Mesodermal cell (in vitro differentiated cells): ENCODE measurements at regions not wholly inside any gene's neighbourhood (a gene's known extent, or its start where the extent isn't known, plus 50 kb on each side); places are given as distances from the start of the nearest gene placed in this dataset.
"Not testable (repeated sequence)": the region's sequence is repeated elsewhere in the genome, so short reads cannot be mapped to it uniquely, and the experiment has no call there.

Source experiments
- H3K27ac ChIP-seq: 2 replicates; pipeline ENCODE4 v1.7.0; 2013; ENCODE audit warnings: mild to moderate bottlenecking, low read depth, low read length, moderate library complexity; ENCODE audit not compliant: severe bottlenecking
- H3K36me3 ChIP-seq: 2 replicates; pipeline ENCODE4 v1.7.1; 2013; ENCODE audit warnings: mild to moderate bottlenecking, low read length, moderate library complexity; ENCODE audit not compliant: control insufficient read depth, insufficient read depth
- H3K4me1 ChIP-seq: one replicate; pipeline ENCODE4 v1.7.1; 2013; ENCODE audit warnings: mild to moderate bottlenecking, low read length; ENCODE audit not compliant: insufficient read depth, control insufficient read depth, poor library complexity, severe bottlenecking
- H3K4me3 ChIP-seq: 2 replicates; pipeline ENCODE4 v1.7.0; 2013; ENCODE audit warnings: low read length, control low read depth, mild to moderate bottlenecking; ENCODE audit not compliant: insufficient read depth, poor library complexity, severe bottlenecking; ENCODE audit errors: extremely low read depth
- H3K9me3 ChIP-seq: 2 replicates; pipeline ENCODE4 v1.7.1; 2013; ENCODE audit warnings: mild to moderate bottlenecking, low read length, moderate library complexity; ENCODE audit not compliant: control insufficient read depth
- WGBS, 2 experiments: methylation state at CpG; one replicate each; pipeline ENCODE4 v1.1.5; 2013; ENCODE audit warnings: missing lambda C conversion rate in 2 of 2; ENCODE audit not compliant: insufficient coverage in 2 of 2; 5-methylcytosine and 5-hydroxymethylcytosine counted together

DNA sequence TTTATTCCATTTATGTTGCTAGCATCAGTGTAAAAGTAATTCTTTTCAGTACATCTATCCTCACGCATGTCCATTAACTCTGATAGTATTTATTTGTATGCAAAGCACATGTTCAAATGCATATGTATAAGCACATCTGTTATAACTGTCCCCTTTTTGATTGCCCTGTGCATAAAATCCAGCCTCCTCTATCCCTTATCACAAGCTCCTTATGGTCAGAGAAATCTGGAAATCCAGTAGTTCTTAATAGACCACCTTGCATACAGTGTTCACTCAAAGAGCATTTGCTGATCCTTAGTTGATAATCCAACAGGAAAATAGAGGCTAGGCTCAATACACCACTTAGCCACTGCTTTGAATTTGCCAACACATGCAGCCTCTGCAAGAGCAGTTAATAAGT lies 443.5 kb downstream of the AASDHPPT start:
- Histone ChIP-seq H3K27ac (no peak overlapping the region), H3K4me1 (no peaks in the 10 kb centered on the region), H3K4me3 (no peak overlapping the region), H3K9me3 (no peaks in the 10 kb centered on the region), H3K36me3 (no peaks in the 10 kb centered on the region)
- no CpG with 5 or more reads among the region's 1 CpG for WGBS, 2 experiments

DNA sequence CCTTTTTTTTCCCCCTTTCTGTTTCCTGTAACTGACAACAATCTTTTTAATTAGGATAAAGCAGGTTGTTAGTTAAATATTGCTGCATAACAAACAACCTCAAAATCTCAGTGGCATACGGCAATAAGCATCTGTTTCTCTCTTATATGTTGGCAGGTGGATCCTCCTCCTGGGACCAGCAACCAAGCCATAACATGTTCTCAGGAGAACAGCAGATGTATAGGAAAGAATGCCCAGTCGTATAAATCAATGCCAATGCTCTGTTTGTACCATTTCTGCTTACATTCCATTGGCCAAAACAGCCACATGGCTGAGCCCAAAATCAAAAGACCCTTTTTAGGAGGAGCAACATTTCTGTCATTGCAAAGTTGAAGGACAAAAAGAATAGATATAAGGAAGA lies 445.7 kb downstream of the AASDHPPT start:
- WGBS, 2 experiments, result 71 to 88% methylated on average over 1 of the region's 2 CpGs
- no peak overlapping the region for H3K4me3 ChIP-seq
- H3K27ac ChIP-seq, result no peak overlapping the region
- H3K36me3 ChIP-seq, result no peaks in the 10 kb centered on the region
- no peaks in the 10 kb centered on the region for H3K4me1 ChIP-seq
- no peaks in the 10 kb centered on the region for H3K9me3 ChIP-seq

DNA sequence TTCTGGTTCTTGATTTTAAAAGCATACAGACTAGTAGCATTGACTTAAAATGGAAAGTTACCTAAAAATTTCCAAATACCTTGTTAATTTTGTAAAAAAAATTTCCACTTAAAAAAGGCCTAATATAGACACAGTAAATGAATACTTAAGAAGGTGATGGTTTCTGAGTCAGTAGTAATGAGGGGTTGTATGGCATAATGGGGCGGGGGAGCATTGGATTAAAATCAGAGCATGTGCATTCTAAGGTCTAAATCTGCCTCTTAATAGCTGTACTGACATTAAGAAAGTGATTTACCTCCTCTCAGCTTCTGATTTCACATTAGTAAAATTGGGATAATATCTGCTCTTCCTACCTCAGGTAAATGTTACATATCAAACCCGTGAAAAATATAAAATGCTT lies 446.5 kb downstream of the AASDHPPT start:
- Histone ChIP-seq H3K36me3 (no peaks in the 10 kb centered on the region), H3K27ac (no peak overlapping the region), H3K4me3 (no peak overlapping the region), H3K4me1 (no peaks in the 10 kb centered on the region), H3K9me3 (no peaks in the 10 kb centered on the region)
- no CpG with 5 or more reads among the region's 2 CpGs for WGBS, 2 experiments

DNA sequence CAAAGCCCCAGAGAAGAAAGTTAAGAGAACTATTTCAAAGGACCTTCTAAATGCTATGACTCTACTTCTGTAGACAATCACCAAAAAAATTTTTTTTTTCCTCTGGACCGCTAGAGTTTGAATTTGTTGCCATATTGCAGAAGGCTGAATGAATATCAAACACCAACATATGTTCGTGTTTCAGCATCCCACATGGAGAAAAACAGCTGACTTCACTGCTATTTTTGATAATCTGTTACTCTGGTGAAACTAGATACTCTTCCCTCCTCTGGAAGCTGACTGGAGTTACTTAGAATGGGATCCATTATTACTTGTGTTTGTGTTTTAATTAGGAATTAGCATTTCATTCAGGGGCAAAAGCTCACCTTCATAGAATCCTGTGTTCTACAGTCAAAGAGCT lies 447.0 kb downstream of the AASDHPPT start:
- no peaks in the 10 kb centered on the region for H3K9me3 ChIP-seq
- H3K4me1 ChIP-seq, result no peaks in the 10 kb centered on the region
- H3K27ac ChIP-seq, result no peak overlapping the region
- WGBS, 2 experiments, result 100% methylated on average over 1 of the region's 2 CpGs; no CpG with 5 or more reads in 1 of the 2 experiments
- no peak overlapping the region for H3K4me3 ChIP-seq
- H3K36me3 ChIP-seq, result no peaks in the 10 kb centered on the region

DNA sequence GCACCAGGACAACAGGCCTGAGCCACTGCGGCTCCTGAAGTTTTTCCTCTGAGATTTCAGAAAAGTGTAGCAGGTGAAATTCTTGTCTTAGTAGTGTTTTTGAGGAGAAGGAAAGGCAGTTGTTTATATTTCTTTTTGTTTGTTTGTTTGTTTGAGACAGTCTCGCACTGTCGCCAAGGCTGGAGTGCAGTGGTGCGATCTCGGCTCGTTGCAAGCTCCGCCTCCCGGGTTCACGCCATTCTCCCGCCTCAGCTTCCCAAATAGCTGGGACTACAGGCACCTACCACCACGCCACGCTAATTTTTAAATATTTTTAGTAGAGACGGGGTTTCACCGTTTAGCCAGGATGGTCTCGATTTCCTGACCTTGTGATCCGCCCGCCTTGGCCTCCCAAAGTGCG lies 454.2 kb downstream of the AASDHPPT start:
- not testable (repeated sequence) for H3K4me3 ChIP-seq, H3K36me3 ChIP-seq, H3K9me3 ChIP-seq, H3K4me1 ChIP-seq, H3K27ac ChIP-seq
- 91 to 95% methylated on average over 17 to 18 of the region's 18 CpGs for WGBS, 2 experiments

DNA sequence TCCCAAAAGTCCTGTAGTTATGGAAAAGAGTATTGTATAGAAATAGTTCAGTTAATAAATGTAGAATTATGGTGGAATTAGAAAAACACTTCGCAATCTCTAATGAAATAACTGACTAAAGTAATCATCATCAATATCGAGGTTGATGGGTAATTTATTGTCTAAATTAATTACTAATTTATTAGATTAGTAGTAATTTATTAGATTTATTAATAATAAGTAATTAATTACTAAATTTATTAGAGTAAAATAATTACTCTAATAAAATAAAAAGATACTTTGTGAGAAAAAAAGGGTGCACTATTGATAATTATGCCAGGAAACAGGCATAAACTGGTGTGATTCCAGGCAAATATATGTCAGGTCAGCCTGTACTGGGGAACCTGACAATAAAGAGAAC lies 455.6 kb downstream of the AASDHPPT start:
- Histone ChIP-seq H3K4me1 (no peaks in the 10 kb centered on the region), H3K27ac (no peak overlapping the region), H3K36me3 (no peaks in the 10 kb centered on the region), H3K4me3 (no peak overlapping the region), H3K9me3 (no peaks in the 10 kb centered on the region)
- WGBS, 2 experiments, result no CpG with 5 or more reads among the region's 2 CpGs

DNA sequence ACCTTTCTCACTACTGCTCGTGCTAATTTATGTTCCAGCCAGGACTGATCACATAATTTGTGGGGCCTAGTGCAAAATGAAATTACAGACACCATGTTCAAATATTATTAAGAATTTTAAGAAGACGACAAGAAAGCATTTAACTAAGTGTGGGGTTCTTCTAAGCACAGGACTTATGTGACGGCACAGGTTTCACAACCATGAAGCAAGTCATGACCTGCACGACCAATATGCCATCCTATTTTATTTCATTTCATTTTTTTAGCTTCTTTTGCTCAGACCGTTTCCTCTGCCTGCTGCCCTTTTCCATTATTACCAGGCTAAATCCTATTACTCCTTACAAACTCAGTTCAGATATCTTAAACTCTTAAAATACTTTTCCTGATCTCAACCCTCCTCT lies 462.5 kb downstream of the AASDHPPT start:
- Histone ChIP-seq H3K27ac (no peak overlapping the region), H3K4me3 (no peak overlapping the region), H3K4me1 (no peaks in the 10 kb centered on the region), H3K36me3 (no peaks in the 10 kb centered on the region), H3K9me3 (no peaks in the 10 kb centered on the region)
- 93 to 97% methylated on average over 2 to 5 of the region's 5 CpGs for WGBS, 2 experiments

DNA sequence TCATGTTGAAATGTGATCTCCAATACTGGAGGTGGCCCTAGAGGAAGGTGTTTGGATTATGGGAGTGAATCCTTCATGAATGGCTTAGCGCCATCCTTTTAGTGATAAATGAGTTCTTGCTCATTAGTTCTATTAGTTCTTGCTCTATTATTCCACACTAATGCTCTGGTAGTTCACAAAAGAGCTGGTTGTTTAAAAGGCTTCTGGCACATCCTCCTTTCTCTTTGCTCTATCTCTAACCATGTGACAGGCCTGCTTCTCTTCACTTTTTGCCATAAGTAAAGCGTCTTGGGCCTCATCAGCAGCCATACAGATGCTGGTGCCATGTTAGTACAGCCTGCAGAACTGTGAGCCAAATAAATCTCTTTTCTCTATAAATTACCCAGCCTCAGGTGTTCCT lies 469.9 kb downstream of the GUCY1A2 start:
- Histone ChIP-seq H3K9me3 (peaks cover 5% of the 10 kb centered on the region), H3K36me3 (no peaks in the 10 kb centered on the region), H3K27ac (no peak overlapping the region), H3K4me1 (no peaks in the 10 kb centered on the region), H3K4me3 (no peak overlapping the region)
- 100% methylated on average over 1 of the region's 2 CpGs; no CpG with 5 or more reads in 1 of the 2 experiments for WGBS, 2 experiments

DNA sequence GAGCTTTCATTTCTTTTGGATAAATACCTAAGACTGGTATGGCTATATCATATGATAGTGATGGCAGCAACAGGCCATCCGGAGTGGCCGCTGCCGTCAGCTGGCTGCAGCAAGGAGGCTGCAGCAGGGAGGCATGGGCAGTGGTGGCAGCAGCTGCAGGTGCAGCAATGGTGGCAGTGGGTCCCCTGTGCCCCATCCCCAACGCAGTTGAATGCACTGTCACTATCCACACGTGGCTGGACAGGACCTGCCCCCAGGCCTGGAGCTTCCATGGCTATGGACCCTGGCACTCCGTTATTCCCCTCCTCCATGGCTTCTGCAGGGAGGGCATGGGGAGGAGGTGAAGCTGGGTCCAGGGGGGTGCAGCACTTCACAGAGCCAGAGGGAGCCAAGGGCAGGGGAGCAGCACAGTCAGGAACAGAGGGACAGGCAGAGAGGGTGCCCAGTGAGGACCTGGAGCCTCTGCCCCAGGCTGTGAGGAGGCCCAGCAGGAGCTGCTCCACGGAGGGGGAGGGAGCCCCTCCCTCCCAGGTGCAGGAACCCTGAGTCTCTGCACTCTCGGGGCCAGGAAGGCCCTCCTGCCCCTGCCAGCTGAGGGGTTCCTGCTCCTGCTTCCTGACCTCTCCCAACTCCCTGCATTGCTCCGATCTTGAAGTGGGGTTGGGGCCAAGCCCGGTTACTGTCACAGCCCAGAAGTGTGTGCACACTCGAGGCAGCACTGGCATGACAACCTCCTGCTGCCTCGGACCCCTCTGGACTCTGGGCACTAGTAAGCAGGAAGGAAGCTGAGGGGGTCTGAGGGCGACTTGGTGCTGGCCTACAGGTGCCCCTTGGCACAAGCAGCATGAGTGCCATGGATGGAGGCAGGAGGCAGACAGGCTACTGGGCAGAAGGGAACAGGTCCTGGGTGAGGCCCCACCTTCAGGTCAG lies 466.3 kb downstream of the GUCY1A2 start:
- H3K36me3 ChIP-seq, result no peaks in the 10 kb centered on the region
- WGBS, 2 experiments, result 90 to 93% methylated on average over 12 of the region's 13 CpGs

DNA sequence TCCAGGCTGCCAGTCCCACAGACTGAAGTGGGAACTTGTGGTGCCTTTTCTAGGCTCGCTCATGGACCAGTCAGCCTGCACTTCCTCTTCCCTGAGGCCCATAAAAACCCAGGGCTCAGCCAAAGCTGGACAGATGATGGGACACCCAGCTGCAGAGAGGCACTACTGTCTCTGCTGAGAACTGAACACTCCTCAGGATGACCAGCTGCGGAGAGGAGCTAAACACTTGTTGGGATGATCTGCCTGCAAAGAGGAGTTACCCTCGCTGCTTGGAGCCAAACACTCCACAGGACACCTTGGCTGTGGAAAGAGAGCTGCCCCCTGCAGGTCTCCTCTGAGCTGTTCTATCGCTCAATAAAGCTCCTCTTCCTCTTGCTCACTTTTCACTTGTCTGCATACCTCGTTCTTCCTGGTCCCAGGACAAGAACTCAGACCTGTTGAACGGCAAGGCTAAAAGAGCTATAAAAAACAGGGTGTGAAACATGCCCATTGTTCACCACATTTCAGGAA lies 465.5 kb downstream of the GUCY1A2 start:
- Histone ChIP-seq H3K4me3 (no peak overlapping the region), H3K27ac (no peak overlapping the region), H3K9me3 (peaks cover 9% of the 10 kb centered on the region), H3K36me3 (no peaks in the 10 kb centered on the region), H3K4me1 (no peaks in the 10 kb centered on the region)
- 87 to 93% methylated on average over 4 to 5 of the region's 6 CpGs for WGBS, 2 experiments

More for the DNA sequence above, 466.3 kb downstream of the GUCY1A2 start:
- no peak overlapping the region for H3K27ac ChIP-seq
- no peak overlapping the region for H3K4me3 ChIP-seq
- peaks cover 9% of the 10 kb centered on the region for H3K9me3 ChIP-seq
- no peaks in the 10 kb centered on the region for H3K4me1 ChIP-seq

DNA sequence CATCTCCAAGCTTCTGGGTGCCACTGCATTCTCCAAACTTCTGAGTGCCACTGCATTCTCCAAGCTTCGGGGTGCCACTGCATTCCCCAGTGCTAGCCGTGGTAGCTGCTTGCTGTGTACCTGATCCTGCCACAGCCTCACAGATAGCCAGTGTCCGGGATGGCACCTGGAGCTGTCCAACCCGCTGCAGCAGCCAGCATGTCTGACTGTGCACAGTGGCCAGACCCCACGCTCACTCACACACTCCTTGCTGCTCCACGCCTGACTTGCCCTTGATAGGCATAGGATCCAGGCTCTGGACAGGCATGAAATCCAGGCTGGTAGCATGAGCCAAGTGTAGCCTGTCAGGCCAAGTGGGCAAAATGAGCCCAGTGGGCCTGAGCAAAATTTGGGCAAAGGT lies 465.0 kb downstream of the GUCY1A2 start:
- no peak overlapping the region for H3K27ac ChIP-seq
- H3K36me3 ChIP-seq, result no peaks in the 10 kb centered on the region
- H3K9me3 ChIP-seq, result peaks cover 9% of the 10 kb centered on the region
- H3K4me1 ChIP-seq, result no peaks in the 10 kb centered on the region
- H3K4me3 ChIP-seq, result no peak overlapping the region
- 82 to 88% methylated on average over 6 of the region's 6 CpGs for WGBS, 2 experiments
